Panc1 (cell line): ENCODE measurements at regions not wholly inside any gene's neighbourhood (a gene's known extent, or its start where the extent isn't known, plus 50 kb on each side); places are given as distances from the start of the nearest gene placed in this dataset.

Experiments
- CTCF ChIP-seq: fragments of 450-650 bp; IDR thresholded peaks from 2 replicates; pipeline ENCODE4 v1.5.1; 2017; ENCODE audit warnings: mild to moderate bottlenecking
- TCF7L2 ChIP-seq: IDR thresholded peaks from 2 replicates; pipeline ENCODE4 v1.6.1; 2011; ENCODE audit warnings: mild to moderate bottlenecking, low read depth, low read length, inconsistent platforms

GRCh38 chr1:82073659-82074058, 272.9 kb downstream of the ADGRL2 start:
- TF ChIP-seq CTCF (no peak), TCF7L2 (no peak)
